Spleen (tissue), 11 donors: ENCODE measurements at regions not wholly inside any gene's neighbourhood (a gene's known extent, or its start where the extent isn't known, plus 50 kb on each side); places are given as distances from the start of the nearest gene placed in this dataset.

Experiments used
- DNase-seq: peaks from one replicate; pipeline ENCODE4 v3.0.0-alpha.2; 2020
- H3K27ac ChIP-seq, 8 donors: fragments of 200-600 bp; sonication (generic) in 7 of 8; 1 replicate in 4 of 8; 2 replicates in 4 of 8; pipeline versions ENCODE4 v1.5.0 to v1.8.0; 2016 to 2021; ENCODE audit warnings: inconsistent platforms in 4 of 8, mild to moderate bottlenecking in 4 of 8, moderate library complexity in 1 of 8
- H3K27me3 ChIP-seq, 7 donors: fragments of 200-600 bp; sonication (generic) in 6 of 7; replicated peaks in 1 of 7; 1 replicate in 4 of 7; 2 replicates in 3 of 7; pipeline versions ENCODE4 v1.5.0 to v1.8.0; 2016 to 2021; ENCODE audit warnings: inconsistent platforms in 3 of 7, mild to moderate bottlenecking in 1 of 7
- H3K36me3 ChIP-seq, 6 donors: fragments of 200-600 bp; sonication (generic) in 5 of 6; 1 replicate in 4 of 6; 2 replicates in 2 of 6; pipeline versions ENCODE4 v1.5.0 to v1.8.0; 2016 to 2021; ENCODE audit warnings: inconsistent platforms in 2 of 6
- H3K4me1 ChIP-seq, 6 donors: fragments of 200-600 bp; sonication (generic) in 5 of 6; 1 replicate in 3 of 6; 2 replicates in 3 of 6; pipeline versions ENCODE4 v1.5.0 to v1.8.0; 2016 to 2021; ENCODE audit warnings: inconsistent platforms in 3 of 6
- H3K4me3 ChIP-seq, 8 donors: fragments of 200-600 bp; sonication (generic) in 7 of 8; 1 replicate in 4 of 8; 2 replicates in 4 of 8; pipeline versions ENCODE4 v1.5.0 to v1.8.0; 2016 to 2021; ENCODE audit warnings: inconsistent platforms in 4 of 8, mild to moderate bottlenecking in 4 of 8, moderate library complexity in 2 of 8
- H3K9me3 ChIP-seq, 8 donors: fragments of 200-600 bp; sonication (generic) in 7 of 8; 1 replicate in 4 of 8; 2 replicates in 4 of 8; pipeline versions ENCODE4 v1.5.0 to v1.8.0; 2016 to 2021; ENCODE audit warnings: inconsistent platforms in 4 of 8
- POLR2A ChIP-seq, 3 donors: fragments of 450-650 bp; IDR thresholded peaks; one replicate each; pipeline ENCODE4 v1.5.1; 2017; ENCODE audit warnings: antibody characterized with exemption in 3 of 3, mild to moderate bottlenecking in 1 of 3
- POLR2AphosphoS5 ChIP-seq, 3 donors: sonication (generic); formaldehyde crosslinking; IDR thresholded peaks; one replicate each; pipeline ENCODE4 v1.5.1; 2017; ENCODE audit warnings: antibody characterized with exemption in 3 of 3
- WGBS, 5 donors: extraction: QIAGEN DNeasy Blood & Tissue Kit in 3 of 5; methylation state at CpG; one replicate each; pipeline versions ENCODE4 v1.1.5 to v1.1.7; 2013 to 2018; 5-methylcytosine and 5-hydroxymethylcytosine counted together
- intact Hi-C: fragments of 100-400 bp; cut with DNase I; formaldehyde crosslinking; loops from one replicate; pipeline ENCODE4 v1.15.0; 2023; ENCODE audit warnings: low total_unique reads
- TF ChIP-seq, protein P1 (sequence below), 11 experiments: fragments of 200-600 bp in 7 of 11; fragments of 450-650 bp in 4 of 11; sonication (generic) in 4 of 11; IDR thresholded peaks in 8 of 11; conservative IDR thresholded peaks in 3 of 11; 1 replicate in 7 of 11; 2 replicates in 4 of 11; pipeline versions ENCODE4 v1.4.0 to v1.8.0; 2016 to 2021; ENCODE audit warnings: antibody characterized with exemption in 11 of 11, inconsistent platforms in 4 of 11, mild to moderate bottlenecking in 1 of 11
- donor health status: healthy with polysubstance abuse.
- donor health status: DM: no; HTN: no; CAD: no; lungs with moderate emphysema.
- donor health status: DM: no; HTN: no; CAD: no.
- donor health status: Bipolar disorder and iron deficiency.
- donor health status: healthy.
- donor health status: DM: no; HTN: no; CAD: no.
- donor health status: DM: yes; HTN: yes; CAD: no.

DNA sequence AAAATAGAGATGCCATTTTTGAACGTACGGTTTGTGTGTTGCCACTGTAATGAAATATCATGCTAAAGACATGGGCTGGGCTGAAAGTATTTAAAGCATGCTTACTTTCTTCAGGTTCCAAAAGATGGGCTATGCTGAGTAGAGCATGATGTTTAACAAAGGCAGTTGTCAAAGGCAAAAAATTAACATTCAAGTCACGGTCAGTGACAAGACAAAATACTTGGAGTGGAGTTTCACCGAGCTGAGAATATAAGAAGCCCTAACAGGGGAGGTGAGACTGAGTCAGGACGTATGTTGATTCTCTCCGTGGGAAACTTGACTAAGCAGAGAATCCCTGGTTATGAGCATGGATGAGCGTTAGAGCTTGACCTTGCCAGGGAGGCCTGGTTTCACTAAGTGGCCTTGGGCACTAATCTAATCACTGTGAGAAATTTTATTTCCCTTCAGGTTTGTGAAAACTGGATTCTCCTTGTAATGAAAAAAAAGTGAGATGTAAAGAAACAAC lies 218.2 kb upstream of the ADAMTS9 start:
- intact Hi-C loops: no loop called here
- Histone ChIP-seq H3K36me3 (no peaks in the 10 kb centered on the region), H3K4me3 (no peak overlapping the region), H3K4me1 (peaks cover 0 to 36% (median 7%) of the 10 kb centered on the region in 6 donors), H3K27ac (no peak overlapping the region), H3K27me3 (no peaks in the 10 kb centered on the region), H3K9me3 (no peaks in the 10 kb centered on the region)
- TF ChIP-seq POLR2AphosphoS5 (IDR thresholded peaks at IDR 0.05): no peak
- DNase-seq: no peak
- WGBS, 5 donors: 81 to 88% (median 84%) methylated on average over 7 of the region's 7 CpGs

DNA sequence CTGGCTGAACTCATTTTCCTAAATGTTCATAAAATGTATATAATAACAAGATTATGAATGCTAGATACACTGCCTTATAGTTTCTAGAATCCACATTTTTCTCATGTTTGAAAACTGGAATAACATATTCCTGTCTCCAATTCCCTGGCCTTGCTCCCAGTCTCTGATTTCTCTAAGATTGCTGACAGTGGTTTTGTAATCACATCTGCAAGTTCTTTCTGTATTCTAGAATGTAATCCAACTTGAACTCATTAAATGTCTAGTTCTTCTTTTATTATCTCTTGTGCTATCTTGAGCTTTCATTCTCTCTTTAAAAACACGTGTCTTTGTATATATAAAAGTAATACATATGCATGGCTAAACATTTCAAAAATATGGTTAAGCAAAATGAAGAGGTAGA lies 215.2 kb upstream of the ADAMTS9 start:
- Histone ChIP-seq H3K27ac (peak overlapping the region in 1 of 8 donors; percentile 59), H3K4me1 (peaks cover 0 to 38% (median 9%) of the 10 kb centered on the region in 6 donors), H3K9me3 (no peaks in the 10 kb centered on the region), H3K36me3 (no peaks in the 10 kb centered on the region), H3K27me3 (no peaks in the 10 kb centered on the region), H3K4me3 (no peak overlapping the region)
- TF ChIP-seq, protein P1, sequence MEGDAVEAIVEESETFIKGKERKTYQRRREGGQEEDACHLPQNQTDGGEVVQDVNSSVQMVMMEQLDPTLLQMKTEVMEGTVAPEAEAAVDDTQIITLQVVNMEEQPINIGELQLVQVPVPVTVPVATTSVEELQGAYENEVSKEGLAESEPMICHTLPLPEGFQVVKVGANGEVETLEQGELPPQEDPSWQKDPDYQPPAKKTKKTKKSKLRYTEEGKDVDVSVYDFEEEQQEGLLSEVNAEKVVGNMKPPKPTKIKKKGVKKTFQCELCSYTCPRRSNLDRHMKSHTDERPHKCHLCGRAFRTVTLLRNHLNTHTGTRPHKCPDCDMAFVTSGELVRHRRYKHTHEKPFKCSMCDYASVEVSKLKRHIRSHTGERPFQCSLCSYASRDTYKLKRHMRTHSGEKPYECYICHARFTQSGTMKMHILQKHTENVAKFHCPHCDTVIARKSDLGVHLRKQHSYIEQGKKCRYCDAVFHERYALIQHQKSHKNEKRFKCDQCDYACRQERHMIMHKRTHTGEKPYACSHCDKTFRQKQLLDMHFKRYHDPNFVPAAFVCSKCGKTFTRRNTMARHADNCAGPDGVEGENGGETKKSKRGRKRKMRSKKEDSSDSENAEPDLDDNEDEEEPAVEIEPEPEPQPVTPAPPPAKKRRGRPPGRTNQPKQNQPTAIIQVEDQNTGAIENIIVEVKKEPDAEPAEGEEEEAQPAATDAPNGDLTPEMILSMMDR (IDR thresholded peaks at IDR 0.05 in 8 of 11, conservative IDR thresholded peaks at IDR 0.05 in 3 of 11): no peak
- TF ChIP-seq POLR2A (IDR thresholded peaks at IDR 0.05): no peak
- no peak for TF ChIP-seq POLR2AphosphoS5 (IDR thresholded peaks at IDR 0.05)
- 39 to 58% (median 48%) methylated on average over 1 of the region's 1 CpG for WGBS, 5 donors
- DNase-seq: no peak
- intact Hi-C loops: no loop called here

- Histone ChIP-seq H3K4me1 (peaks cover 0 to 30% (median 9%) of the 10 kb centered on the region in 6 donors), H3K27ac (peak overlapping the region in 5 of 8 donors; percentile 29 to 59 (median 43)), H3K36me3 (no peaks in the 10 kb centered on the region), H3K4me3 (no peak overlapping the region), H3K27me3 (no peaks in the 10 kb centered on the region), H3K9me3 (no peaks in the 10 kb centered on the region)
- TF ChIP-seq POLR2A (IDR thresholded peaks at IDR 0.05): no peak
- TF ChIP-seq, protein P1 (IDR thresholded peaks at IDR 0.05 in 8 of 11, conservative IDR thresholded peaks at IDR 0.05 in 3 of 11): no peak
- no peak for TF ChIP-seq POLR2AphosphoS5 (IDR thresholded peaks at IDR 0.05)
- 46 to 80% (median 63%) methylated on average over 3 of the region's 3 CpGs for WGBS, 5 donors
- no peak for DNase-seq
- intact Hi-C loops: no loop called here
Measured at GRCh38 chr3:64901986-64902516, 214.3 kb upstream of the ADAMTS9 start.

GRCh38 chr3:64901522-64901885 lies 213.7 kb upstream of the ADAMTS9 start:
- WGBS, 5 donors: 39 to 77% (median 51%) methylated on average over 1 of the region's 1 CpG

DNA sequence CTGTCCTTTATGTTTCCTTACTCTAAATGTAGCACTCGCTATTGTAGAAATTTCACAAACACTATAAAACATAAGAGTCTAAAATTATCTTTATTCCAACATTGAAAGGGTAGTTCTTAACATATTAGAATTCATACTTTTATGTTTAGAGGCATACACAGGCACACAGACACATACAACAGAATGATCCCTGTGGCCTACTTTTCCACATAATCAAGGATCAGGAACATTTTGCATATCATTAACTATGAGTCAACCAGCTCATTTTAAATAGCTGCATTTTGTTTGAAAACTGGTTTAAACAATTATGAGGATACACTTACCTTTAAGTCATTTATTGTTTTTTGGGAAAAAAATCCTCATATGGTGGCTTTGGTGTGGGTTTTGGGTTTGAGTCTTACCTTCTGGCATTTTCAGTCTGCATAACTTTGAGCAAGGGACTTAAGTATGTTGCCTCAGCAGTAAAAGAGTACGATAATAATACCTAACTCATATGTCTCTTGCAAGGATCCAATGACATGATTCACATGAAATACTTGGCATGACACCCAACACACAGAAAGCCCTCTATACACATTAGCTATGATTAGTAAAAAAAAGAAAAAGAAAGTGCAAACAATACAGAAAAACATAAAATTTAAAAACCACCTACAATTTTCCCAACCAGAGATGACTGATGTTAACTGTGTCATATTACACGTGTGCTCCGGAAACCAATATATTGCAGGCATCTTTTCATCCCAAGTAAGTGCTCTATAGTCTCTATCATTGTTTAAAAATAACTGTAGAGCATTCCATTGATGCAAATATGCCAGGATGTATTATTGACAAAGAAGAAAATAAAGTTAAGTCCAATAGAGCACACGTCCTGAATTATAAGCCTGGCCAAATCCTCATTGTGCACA lies 213.1 kb upstream of the ADAMTS9 start:
- Histone ChIP-seq H3K27ac (peak overlapping the region in 3 of 8 donors; percentile 40 to 59 (median 59)), H3K4me3 (no peak overlapping the region), H3K9me3 (no peaks in the 10 kb centered on the region), H3K27me3 (no peaks in the 10 kb centered on the region), H3K4me1 (peaks cover 0 to 30% (median 9%) of the 10 kb centered on the region in 6 donors), H3K36me3 (no peaks in the 10 kb centered on the region)
- TF ChIP-seq POLR2AphosphoS5 (IDR thresholded peaks at IDR 0.05): no peak
- no peak for TF ChIP-seq POLR2A (IDR thresholded peaks at IDR 0.05)
- TF ChIP-seq, protein P1 (IDR thresholded peaks at IDR 0.05 in 8 of 11, conservative IDR thresholded peaks at IDR 0.05 in 3 of 11): no peak
- intact Hi-C loops: no loop called here
- WGBS, 5 donors: 74 to 82% (median 77%) methylated on average over 5 of the region's 5 CpGs
- no peak for DNase-seq

More at GRCh38 chr3:64901522-64901885, 213.7 kb upstream of the ADAMTS9 start:
- peak in 1 of 3 donors; percentile 24 for TF ChIP-seq POLR2AphosphoS5 (IDR thresholded peaks at IDR 0.05)
- no peak for TF ChIP-seq POLR2A (IDR thresholded peaks at IDR 0.05)
- no peaks in the 10 kb centered on the region for H3K9me3 ChIP-seq
- H3K36me3 ChIP-seq: no peaks in the 10 kb centered on the region
- DNase-seq: no peak
- peak overlapping the region in 5 of 8 donors; percentile 15 to 59 (median 43) for H3K27ac ChIP-seq
- H3K27me3 ChIP-seq: no peaks in the 10 kb centered on the region
- H3K4me3 ChIP-seq: no peak overlapping the region
- intact Hi-C loops: no loop called here
- H3K4me1 ChIP-seq: peaks cover 0 to 30% (median 9%) of the 10 kb centered on the region in 6 donors
